GM18858 (cell line): ENCODE measurements at regions not wholly inside any gene's neighbourhood (a gene's known extent, or its start where the extent isn't known, plus 50 kb on each side); places are given as distances from the start of the nearest gene placed in this dataset.
"Not testable (repeated sequence)": the region's sequence is repeated elsewhere in the genome, so short reads cannot be mapped to it uniquely, and the experiment has no call there.

Experiments used
- ATAC-seq: cut with Tn5 transposase; IDR thresholded peaks from one replicate; pipeline ENCODE4 v1.9.1; 2021; ENCODE audit not compliant: unreplicated experiment

- ATAC-seq = no peak
These were observed 612.7 kb upstream of the TBX3 start for GRCh38 chr12:115296613-115297198.

- no peak for ATAC-seq
These were observed 611.9 kb upstream of the TBX3 start for GRCh38 chr12:115295886-115296285.

GRCh38 chr12:115294453-115295133 lies 610.6 kb upstream of the TBX3 start:
- no peak for ATAC-seq

- not testable (repeated sequence) for ATAC-seq
These were observed 601.5 kb upstream of the TBX3 start for GRCh38 chr12:115285429-115285828.

GRCh38 chr12:115273456-115273855 lies 589.5 kb upstream of the TBX3 start:
- ATAC-seq = no peak

GRCh38 chr12:115268451-115268850 lies 584.5 kb upstream of the TBX3 start:
- ATAC-seq = no peak

- ATAC-seq = no peak
These were observed 583.9 kb upstream of the TBX3 start for GRCh38 chr12:115267891-115268290.

- ATAC-seq = no peak
These were observed 583.5 kb upstream of the TBX3 start for GRCh38 chr12:115267464-115267863.

- no peak for ATAC-seq
These were observed 580.6 kb upstream of the TBX3 start for GRCh38 chr12:115264605-115265004.

GRCh38 chr12:115261691-115262398 lies 577.9 kb upstream of the TBX3 start:
- no peak for ATAC-seq

GRCh38 chr12:115260762-115261675 lies 577.0 kb upstream of the TBX3 start:
- ATAC-seq = no peak

GRCh38 chr12:115259968-115260747 lies 576.2 kb upstream of the TBX3 start:
- no peak for ATAC-seq

- no peak for ATAC-seq
These were observed 573.8 kb upstream of the TBX3 start for GRCh38 chr12:115257791-115258190.

- no peak for ATAC-seq
These were observed 572.0 kb upstream of the TBX3 start for GRCh38 chr12:115255962-115256361.

- ATAC-seq = no peak
These were observed 571.3 kb upstream of the TBX3 start for GRCh38 chr12:115255257-115255656.

- ATAC-seq = no peak
These were observed 569.1 kb upstream of the TBX3 start for GRCh38 chr12:115253049-115253448.

GRCh38 chr12:115251727-115252126 lies 567.8 kb upstream of the TBX3 start:
- no peak for ATAC-seq

- ATAC-seq = no peak
These were observed 565.8 kb upstream of the TBX3 start for GRCh38 chr12:115249671-115250278.

GRCh38 chr12:115245020-115245419 lies 561.0 kb upstream of the TBX3 start:
- no peak for ATAC-seq
